ENCODE measurements at regions not wholly inside any gene's neighbourhood (a gene's known extent, or its start where the extent isn't known, plus 50 kb on each side); places are given as distances from the start of the nearest gene placed in this dataset.

GRCh38 chr19:34590228-34590627 lies 86.7 kb downstream of the SCGB2B2 start:
- TF ChIP-seq SIN3A (conservative IDR thresholded peaks at IDR 0.05 in 1 of 2, IDR thresholded peaks at IDR 0.05 in 1 of 2; ENCODE audit: low read depth in 1 of 2, low read length in 2 of 2) (no peak), CTCF (IDR thresholded peaks at IDR 0.05; ENCODE audit: control extremely low read depth in 1 of 3, insufficient read depth in 1 of 3, low read depth in 1 of 3, low read length in 3 of 3) (no peak), TAF1 (IDR thresholded peaks at IDR 0.05; ENCODE audit: low read depth, low read length) (no peak)
